GM18867 (cell line): ENCODE measurements at regions not wholly inside any gene's neighbourhood (a gene's known extent, or its start where the extent isn't known, plus 50 kb on each side); places are given as distances from the start of the nearest gene placed in this dataset.
"Not testable (repeated sequence)": the region's sequence is repeated elsewhere in the genome, so short reads cannot be mapped to it uniquely, and the experiment has no call there.

ENCODE experiments used
- ATAC-seq: cut with Tn5 transposase; IDR thresholded peaks from one replicate; pipeline ENCODE4 v1.9.1; 2021; ENCODE audit warnings: mild to moderate bottlenecking, moderate library complexity; ENCODE audit not compliant: unreplicated experiment

GRCh38 chr1:82091265-82091664, 290.5 kb downstream of the ADGRL2 start:
- no peak for ATAC-seq

GRCh38 chr1:82090104-82090503, 289.4 kb downstream of the ADGRL2 start:
- ATAC-seq = peak; percentile 55

GRCh38 chr1:82086739-82087138, 286.0 kb downstream of the ADGRL2 start:
- no peak for ATAC-seq

- ATAC-seq = no peak
Measured at GRCh38 chr1:82079607-82080006, 278.9 kb downstream of the ADGRL2 start.

- no peak for ATAC-seq
Measured at GRCh38 chr1:82073659-82074058, 272.9 kb downstream of the ADGRL2 start.

- ATAC-seq = no peak
Measured at GRCh38 chr1:82073071-82073470, 272.3 kb downstream of the ADGRL2 start.

- no peak for ATAC-seq
Measured at GRCh38 chr1:82065916-82066315, 265.2 kb downstream of the ADGRL2 start.

GRCh38 chr1:82064691-82065090, 264.0 kb downstream of the ADGRL2 start:
- no peak for ATAC-seq

- ATAC-seq = no peak
Measured at GRCh38 chr1:82062206-82062605, 261.5 kb downstream of the ADGRL2 start.

GRCh38 chr1:82059959-82060358, 259.2 kb downstream of the ADGRL2 start:
- no peak for ATAC-seq

- no peak for ATAC-seq
Measured at GRCh38 chr1:82057011-82057410, 256.3 kb downstream of the ADGRL2 start.

- not testable (repeated sequence) for ATAC-seq
Measured at GRCh38 chr1:82055375-82055774, 254.6 kb downstream of the ADGRL2 start.

- no peak for ATAC-seq
Measured at GRCh38 chr1:82052563-82052962, 251.8 kb downstream of the ADGRL2 start.

- ATAC-seq = no peak
Measured at GRCh38 chr1:82048596-82048995, 247.9 kb downstream of the ADGRL2 start.

GRCh38 chr1:82045221-82045620, 244.5 kb downstream of the ADGRL2 start:
- ATAC-seq = no peak

GRCh38 chr1:82044536-82044935, 243.8 kb downstream of the ADGRL2 start:
- ATAC-seq = no peak

- no peak for ATAC-seq
Measured at GRCh38 chr1:82044111-82044510, 243.4 kb downstream of the ADGRL2 start.

GRCh38 chr1:82042306-82043060, 241.7 kb downstream of the ADGRL2 start:
- no peak for ATAC-seq
